Adrenal gland (tissue), 9 donors: ENCODE measurements at regions not wholly inside any gene's neighbourhood (a gene's known extent, or its start where the extent isn't known, plus 50 kb on each side); places are given as distances from the start of the nearest gene placed in this dataset.

Experiments
- DNase-seq, 7 donors: peaks; one replicate each; pipeline ENCODE4 v3.0.0-alpha.2; 2019 to 2020
- H3K27ac ChIP-seq, 5 donors: fragments of 200-600 bp; sonication (generic) in 4 of 5; 1 replicate in 3 of 5; 2 replicates in 2 of 5; pipeline versions ENCODE4 v1.5.1 to v1.8.0; 2016 to 2020; ENCODE audit warnings: mild to moderate bottlenecking in 1 of 5
- H3K27me3 ChIP-seq: fragments of 200-600 bp; 2 replicates; pipeline ENCODE4 v1.8.0; 2021
- H3K36me3 ChIP-seq, 2 donors: fragments of 200-600 bp; replicated peaks in 1 of 2; 1 replicate in 1 of 2; 2 replicates in 1 of 2; pipeline versions ENCODE4 v1.5.1 to v1.8.0; 2018 to 2022
- H3K4me1 ChIP-seq, 2 donors: fragments of 200-600 bp; replicated peaks in 1 of 2; 1 replicate in 1 of 2; 2 replicates in 1 of 2; pipeline versions ENCODE4 v1.5.1 to v1.8.0; 2018 to 2021
- H3K4me3 ChIP-seq, 4 donors: fragments of 200-600 bp; sonication (generic) in 3 of 4; one replicate each; pipeline ENCODE4 v1.5.1; 2016 to 2018
- H3K9me3 ChIP-seq, 3 donors: fragments of 200-600 bp; sonication (generic) in 1 of 3; replicated peaks in 1 of 3; 1 replicate in 2 of 3; 2 replicates in 1 of 3; pipeline versions ENCODE4 v1.5.1 to v1.8.0; 2016 to 2021
- POLR2A ChIP-seq, 2 donors: fragments of 450-650 bp; IDR thresholded peaks; one replicate each; pipeline ENCODE4 v1.6.1; 2017; ENCODE audit warnings: antibody characterized with exemption in 2 of 2, mild to moderate bottlenecking in 2 of 2, moderate library complexity in 1 of 2
- WGBS, 4 donors: extraction: QIAGEN DNeasy Blood & Tissue Kit in 2 of 4; methylation state at CpG; one replicate each; pipeline versions ENCODE4 v1.1.5 to v1.1.7; 2013 to 2017; 5-methylcytosine and 5-hydroxymethylcytosine counted together
- intact Hi-C, 2 donors: fragments of 100-400 bp; cut with DNase I; formaldehyde crosslinking; loops; one replicate each; pipeline versions ENCODE4 v1.14.1 to v1.15.0; 2022 to 2023
- TF ChIP-seq, protein P1 (sequence below), 6 experiments: fragments of 450-650 bp in 4 of 6; fragments of 200-600 bp in 2 of 6; sonication (generic) in 1 of 6; IDR thresholded peaks; 1 replicate in 5 of 6; 2 replicates in 1 of 6; pipeline versions ENCODE4 v1.5.1 to v1.8.0; 2016 to 2021; ENCODE audit warnings: antibody characterized with exemption in 6 of 6, mild to moderate bottlenecking in 2 of 6, moderate library complexity in 1 of 6
- donor health status: healthy with polysubstance abuse.
- donor health status: Bipolar disorder and iron deficiency.
- donor health status: DM: yes; HTN: yes; CAD: no.
- donor health status: DM: no; HTN: no; CAD: no.
- donor health status: DM: no; HTN: no; CAD: no.

DNA sequence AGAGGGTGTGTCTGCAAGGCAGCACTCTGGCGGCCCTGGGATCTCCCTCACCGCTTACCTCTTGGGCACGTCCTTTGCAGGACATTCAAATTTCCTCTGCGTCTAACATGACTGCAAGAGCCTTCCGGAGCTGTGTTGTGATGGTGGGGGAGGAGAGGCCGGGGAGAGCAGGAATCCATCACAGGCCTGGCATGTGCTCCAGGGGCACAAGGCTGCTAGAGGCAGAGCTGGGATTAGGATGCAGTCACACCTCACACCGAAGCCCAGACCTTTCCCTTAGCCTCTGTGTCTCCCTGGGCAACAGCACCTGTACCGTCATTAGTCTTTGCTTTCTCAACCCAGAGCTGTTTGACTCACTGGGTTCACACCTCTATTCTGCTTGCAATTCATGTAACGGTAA lies 111.3 kb downstream of the CMPK2 start:
- intact Hi-C loops = no loop called here
- TF ChIP-seq, protein P1, sequence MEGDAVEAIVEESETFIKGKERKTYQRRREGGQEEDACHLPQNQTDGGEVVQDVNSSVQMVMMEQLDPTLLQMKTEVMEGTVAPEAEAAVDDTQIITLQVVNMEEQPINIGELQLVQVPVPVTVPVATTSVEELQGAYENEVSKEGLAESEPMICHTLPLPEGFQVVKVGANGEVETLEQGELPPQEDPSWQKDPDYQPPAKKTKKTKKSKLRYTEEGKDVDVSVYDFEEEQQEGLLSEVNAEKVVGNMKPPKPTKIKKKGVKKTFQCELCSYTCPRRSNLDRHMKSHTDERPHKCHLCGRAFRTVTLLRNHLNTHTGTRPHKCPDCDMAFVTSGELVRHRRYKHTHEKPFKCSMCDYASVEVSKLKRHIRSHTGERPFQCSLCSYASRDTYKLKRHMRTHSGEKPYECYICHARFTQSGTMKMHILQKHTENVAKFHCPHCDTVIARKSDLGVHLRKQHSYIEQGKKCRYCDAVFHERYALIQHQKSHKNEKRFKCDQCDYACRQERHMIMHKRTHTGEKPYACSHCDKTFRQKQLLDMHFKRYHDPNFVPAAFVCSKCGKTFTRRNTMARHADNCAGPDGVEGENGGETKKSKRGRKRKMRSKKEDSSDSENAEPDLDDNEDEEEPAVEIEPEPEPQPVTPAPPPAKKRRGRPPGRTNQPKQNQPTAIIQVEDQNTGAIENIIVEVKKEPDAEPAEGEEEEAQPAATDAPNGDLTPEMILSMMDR (IDR thresholded peaks at IDR 0.05) = no peak
- TF ChIP-seq POLR2A (IDR thresholded peaks at IDR 0.05) = no peak
- Histone ChIP-seq H3K9me3 (no peaks in the 10 kb centered on the region), H3K27me3 (no peaks in the 10 kb centered on the region), H3K36me3 (no peaks in the 10 kb centered on the region), H3K4me1 (no peaks in the 10 kb centered on the region), H3K27ac (no peak overlapping the region), H3K4me3 (no peak overlapping the region)
- WGBS, 4 donors = 64 to 80% (median 71%) methylated on average over 9 of the region's 9 CpGs
- no peak for DNase-seq

DNA sequence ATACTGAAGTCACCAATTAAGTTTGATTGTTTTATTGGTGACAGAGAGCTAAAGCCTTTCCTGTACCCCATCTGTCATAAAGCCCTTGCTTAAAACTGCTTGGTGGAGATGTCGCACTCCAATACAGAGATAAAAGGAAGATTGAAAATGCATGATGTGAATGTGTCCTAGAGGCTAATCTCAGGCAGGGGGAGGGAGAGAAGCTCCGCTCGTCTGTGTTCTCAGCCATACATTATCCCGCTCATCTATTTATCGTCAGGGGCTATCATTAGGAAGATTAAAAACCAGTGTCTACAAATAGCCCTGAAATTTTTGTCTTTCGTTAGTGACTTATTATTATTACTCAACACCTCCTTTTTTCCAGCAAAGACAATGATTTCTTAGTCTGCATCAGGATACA lies 110.3 kb downstream of the CMPK2 start:
- TF ChIP-seq, protein P1 (IDR thresholded peaks at IDR 0.05) = no peak
- no peak for TF ChIP-seq POLR2A (IDR thresholded peaks at IDR 0.05)
- no peaks in the 10 kb centered on the region for H3K27me3 ChIP-seq
- no peaks in the 10 kb centered on the region for H3K36me3 ChIP-seq
- H3K4me3 ChIP-seq = no peak overlapping the region
- intact Hi-C loops = no loop called here
- no peaks in the 10 kb centered on the region for H3K4me1 ChIP-seq
- WGBS, 4 donors = 77 to 83% (median 80%) methylated on average over 6 of the region's 6 CpGs
- no peaks in the 10 kb centered on the region for H3K9me3 ChIP-seq
- no peak overlapping the region for H3K27ac ChIP-seq
- no peak for DNase-seq

DNA sequence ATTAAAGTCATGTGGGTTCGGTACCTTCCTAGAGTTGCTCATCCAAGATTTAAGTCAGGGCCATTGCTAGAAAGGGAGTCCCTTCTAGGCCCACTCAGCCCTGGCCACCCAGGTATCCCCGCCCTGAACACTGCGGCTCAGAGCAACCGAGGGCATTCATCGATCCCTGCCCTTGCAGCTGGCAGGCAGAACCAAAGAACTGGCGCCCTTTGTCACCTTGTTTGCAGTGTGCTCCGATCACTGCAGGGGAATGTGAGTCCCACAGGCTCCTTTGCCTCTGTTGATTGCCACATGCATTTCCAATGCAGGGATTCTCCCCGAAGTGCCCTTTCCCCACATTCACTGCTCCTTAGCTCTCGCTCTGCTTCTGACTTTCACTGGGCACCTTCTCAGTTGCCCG lies 108.5 kb downstream of the CMPK2 start:
- no peaks in the 10 kb centered on the region for H3K36me3 ChIP-seq
- no peaks in the 10 kb centered on the region for H3K4me1 ChIP-seq
- no peaks in the 10 kb centered on the region for H3K9me3 ChIP-seq
- H3K4me3 ChIP-seq = no peak overlapping the region
- TF ChIP-seq, protein P1 (IDR thresholded peaks at IDR 0.05) = no peak
- no peak for TF ChIP-seq POLR2A (IDR thresholded peaks at IDR 0.05)
- no peak overlapping the region for H3K27ac ChIP-seq
- 83 to 90% (median 87%) methylated on average over 10 of the region's 10 CpGs for WGBS, 4 donors
- DNase-seq = no peak
- H3K27me3 ChIP-seq = no peaks in the 10 kb centered on the region
- intact Hi-C loops = no loop called here

DNA sequence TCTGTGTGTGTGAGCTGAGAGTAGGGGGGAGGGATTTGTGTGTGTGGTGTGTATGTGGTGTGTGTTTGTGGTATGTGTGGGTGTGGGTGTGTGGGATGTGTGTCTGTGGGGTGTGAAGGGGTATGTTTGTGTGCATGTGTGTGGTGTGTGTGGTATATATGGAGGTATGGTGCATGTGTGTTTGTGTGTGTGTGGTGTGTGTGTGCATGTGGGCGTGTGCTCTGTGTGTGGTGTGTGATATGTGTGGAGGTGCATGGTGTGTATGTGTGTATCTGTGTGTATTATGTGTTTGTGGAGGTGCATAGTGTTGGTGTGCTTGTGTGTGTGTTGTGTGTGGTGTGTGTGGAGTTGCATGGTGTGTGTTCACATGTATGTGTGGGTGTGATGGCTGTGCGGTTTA lies 106.0 kb downstream of the CMPK2 start:
- Histone ChIP-seq H3K9me3 (no peaks in the 10 kb centered on the region), H3K4me1 (no peaks in the 10 kb centered on the region), H3K4me3 (no peak overlapping the region), H3K36me3 (no peaks in the 10 kb centered on the region), H3K27ac (no peak overlapping the region), H3K27me3 (no peaks in the 10 kb centered on the region)
- no peak for DNase-seq
- intact Hi-C loops = no loop called here
- 81 to 91% (median 85%) methylated on average over 2 of the region's 2 CpGs for WGBS, 4 donors
- TF ChIP-seq, protein P1 (IDR thresholded peaks at IDR 0.05) = no peak
- no peak for TF ChIP-seq POLR2A (IDR thresholded peaks at IDR 0.05)
